HG03442 (cell line): ENCODE measurements at regions not wholly inside any gene's neighbourhood (a gene's known extent, or its start where the extent isn't known, plus 50 kb on each side); places are given as distances from the start of the nearest gene placed in this dataset.

Source experiments
- ATAC-seq: cut with Tn5 transposase; IDR thresholded peaks from one replicate; pipeline ENCODE4 v1.9.1; 2021; ENCODE audit warnings: mild to moderate bottlenecking, moderate library complexity; ENCODE audit not compliant: unreplicated experiment

GRCh38 chr1:224504297-224505041 lies 69.9 kb upstream of the WDR26 start:
- ATAC-seq, result no peak

- no peak for ATAC-seq
Observed at GRCh38 chr1:224505454-224506093, 71.0 kb upstream of the WDR26 start.

GRCh38 chr1:224506141-224506814 lies 71.7 kb upstream of the WDR26 start:
- ATAC-seq, result no peak

GRCh38 chr1:224507771-224508523 lies 73.3 kb upstream of the WDR26 start:
- ATAC-seq, result no peak

- no peak for ATAC-seq
Observed at GRCh38 chr1:224509907-224510306, 75.3 kb upstream of the WDR26 start.

- ATAC-seq, result no peak
Observed at GRCh38 chr1:224510880-224511645, 76.5 kb upstream of the WDR26 start.

- no peak for ATAC-seq
Observed at GRCh38 chr1:224512600-224513151, 78.1 kb upstream of the WDR26 start.

- no peak for ATAC-seq
Observed at GRCh38 chr1:224513383-224513782, 78.8 kb upstream of the WDR26 start.

GRCh38 chr1:224513787-224514209 lies 79.2 kb upstream of the WDR26 start:
- ATAC-seq, result peak; percentile 91

GRCh38 chr1:224517171-224517570 lies 82.6 kb upstream of the WDR26 start:
- ATAC-seq, result no peak

GRCh38 chr1:224518528-224518927 lies 83.9 kb upstream of the WDR26 start:
- ATAC-seq, result no peak

GRCh38 chr1:224519874-224520273 lies 85.3 kb upstream of the WDR26 start:
- ATAC-seq, result no peak

- ATAC-seq, result no peak
Observed at GRCh38 chr1:224520808-224521207, 86.2 kb upstream of the WDR26 start.

GRCh38 chr1:224521904-224522734 lies 87.5 kb upstream of the WDR26 start:
- ATAC-seq, result no peak

- ATAC-seq, result no peak
Observed at GRCh38 chr1:224523676-224524075, 89.1 kb upstream of the WDR26 start.

- ATAC-seq, result no peak
Observed at GRCh38 chr1:224524679-224525078, 90.1 kb upstream of the WDR26 start.

GRCh38 chr1:224525411-224526040 lies 90.6 kb upstream of the CNIH3 start:
- no peak for ATAC-seq

GRCh38 chr1:224526771-224527170 lies 89.3 kb upstream of the CNIH3 start:
- ATAC-seq, result no peak

GRCh38 chr1:224528900-224529299 lies 87.2 kb upstream of the CNIH3 start:
- ATAC-seq, result no peak
